KMS-11 (cell line): ENCODE measurements at regions not wholly inside any gene's neighbourhood (a gene's known extent, or its start where the extent isn't known, plus 50 kb on each side); places are given as distances from the start of the nearest gene placed in this dataset.

Source experiments
- H2AFZ ChIP-seq: fragments of 200-600 bp; sonication (generic); 2 replicates; pipeline ENCODE4 v1.6.1; 2016; ENCODE audit warnings: antibody characterized with exemption, mixed run types, low read depth
- H3K27ac ChIP-seq: fragments of 200-600 bp; sonication (generic); 2 replicates; pipeline ENCODE4 v1.6.1; 2016; ENCODE audit warnings: mild to moderate bottlenecking, mixed run types
- H3K27me3 ChIP-seq: fragments of 200-600 bp; sonication (generic); 2 replicates; pipeline ENCODE4 v1.6.1; 2017; ENCODE audit warnings: mild to moderate bottlenecking, low read depth, mixed run types, moderate library complexity; ENCODE audit not compliant: insufficient read depth
- H3K36me3 ChIP-seq: fragments of 200-600 bp; sonication (generic); 2 replicates; pipeline ENCODE4 v1.6.1; 2017; ENCODE audit warnings: mild to moderate bottlenecking, mixed run types; ENCODE audit not compliant: insufficient read depth
- H3K4me1 ChIP-seq: fragments of 200-600 bp; sonication (generic); 2 replicates; pipeline ENCODE4 v1.6.1; 2016; ENCODE audit warnings: mild to moderate bottlenecking, low read depth, mixed run types; ENCODE audit not compliant: poor library complexity, severe bottlenecking
- H3K4me2 ChIP-seq: fragments of 200-600 bp; sonication (generic); 2 replicates; pipeline ENCODE4 v1.7.0; 2016; ENCODE audit warnings: mild to moderate bottlenecking, mixed run types
- H3K4me3 ChIP-seq: fragments of 200-600 bp; sonication (generic); IDR thresholded peaks from 2 replicates; pipeline ENCODE4 v1.6.1; 2017; ENCODE audit warnings: low read depth, low read length, mixed read lengths; ENCODE audit not compliant: insufficient read depth
- H3K79me2 ChIP-seq: fragments of 200-600 bp; sonication (generic); 2 replicates; pipeline ENCODE4 v1.6.1; 2016; ENCODE audit warnings: low read depth, mixed run types; ENCODE audit not compliant: insufficient read depth
- H3K9ac ChIP-seq: fragments of 200-600 bp; sonication (generic); 2 replicates; pipeline ENCODE4 v1.6.1; 2016; ENCODE audit warnings: mild to moderate bottlenecking, mixed run types
- H4K20me1 ChIP-seq: fragments of 200-600 bp; sonication (generic); 2 replicates; pipeline ENCODE4 v1.6.1; 2016; ENCODE audit warnings: mild to moderate bottlenecking, mixed run types; ENCODE audit not compliant: insufficient read depth
- CTCF ChIP-seq: fragments of 200-600 bp; sonication (generic); conservative IDR thresholded peaks from 2 replicates; pipeline ENCODE4 v1.6.1; 2017; ENCODE audit warnings: low read depth, mild to moderate bottlenecking, antibody characterized with exemption, low read length, moderate library complexity, mixed read lengths

DNA sequence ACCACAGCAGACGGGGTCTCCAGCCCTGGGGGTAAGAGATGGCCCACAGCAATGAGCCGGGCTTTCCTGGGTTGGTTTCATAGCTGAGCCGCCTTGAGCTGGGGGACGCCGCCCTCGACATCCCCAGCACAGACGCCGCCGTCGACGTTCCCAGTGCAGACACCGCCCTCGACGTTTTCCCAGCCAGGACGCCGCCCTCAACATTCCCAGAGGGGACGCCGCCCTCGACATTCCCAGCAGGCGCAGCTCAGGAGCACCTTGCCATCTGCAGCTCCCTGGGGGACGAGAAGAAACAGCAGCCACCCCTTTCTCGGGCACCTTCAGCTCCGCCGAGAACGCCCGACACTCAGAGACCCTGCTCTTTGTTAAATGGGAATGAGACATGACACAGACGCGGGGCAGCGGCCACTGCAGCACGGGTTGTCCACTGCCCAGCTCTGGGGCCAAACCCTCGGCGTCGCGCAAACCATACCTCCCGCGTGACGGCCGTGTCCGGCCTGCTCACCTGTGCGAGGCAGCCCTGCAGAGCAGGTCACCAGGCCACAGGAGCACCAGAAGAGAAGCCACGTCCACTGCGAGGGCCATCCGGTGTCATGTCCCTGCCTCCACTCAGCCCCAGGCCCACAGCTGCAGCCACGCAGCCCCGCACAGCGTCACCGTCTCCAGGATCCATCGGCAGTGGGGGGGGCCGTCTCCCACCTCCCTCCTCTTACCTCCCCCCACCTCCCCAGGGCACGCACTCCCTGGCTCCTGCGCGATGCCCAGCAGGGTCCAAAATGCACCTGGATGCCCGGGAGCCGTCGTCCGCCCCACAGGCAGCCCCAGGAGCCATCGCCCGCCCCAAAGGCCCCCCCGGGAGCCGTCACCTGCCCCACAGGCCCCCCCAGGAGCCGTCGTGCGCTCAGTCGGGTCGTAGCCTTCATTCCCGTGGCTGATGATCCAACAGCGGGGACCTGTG, 77.4 kb upstream of the GALNT9 start:
- H3K27ac ChIP-seq, result no peak overlapping the region

DNA sequence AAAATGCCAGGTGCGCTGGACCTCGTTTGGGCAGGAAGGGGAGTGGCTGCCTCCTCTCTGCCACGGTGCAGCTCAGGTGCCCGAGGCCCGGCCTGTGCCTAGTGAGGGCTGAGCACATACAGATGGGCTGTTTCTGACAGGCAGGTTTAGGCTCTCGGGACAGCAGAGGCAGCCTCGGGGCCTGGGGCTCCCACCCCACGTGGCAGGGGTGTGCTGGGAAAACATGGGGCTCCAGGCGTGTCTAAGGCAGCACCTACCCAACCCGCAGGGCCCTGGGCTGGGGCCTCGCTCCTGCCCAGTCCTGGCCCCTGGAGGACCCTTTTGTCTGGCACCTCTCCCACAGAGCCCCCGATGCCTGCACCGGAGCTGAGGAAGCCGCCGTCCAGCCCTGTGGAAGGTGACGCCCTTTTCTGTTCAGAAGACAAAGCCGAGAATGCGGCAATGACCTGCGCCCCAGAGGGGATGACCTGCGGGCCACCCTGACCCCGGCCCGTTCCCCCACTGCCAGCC, 76.4 kb upstream of the GALNT9 start:
- no peaks in the 10 kb centered on the region for H3K4me1 ChIP-seq
- H3K4me3 ChIP-seq, result no peak overlapping the region
- no peaks in the 10 kb centered on the region for H3K79me2 ChIP-seq
- H3K36me3 ChIP-seq, result no peaks in the 10 kb centered on the region
- peaks cover 11% of the 10 kb centered on the region; the same call in 1 of the 2 replicates for H3K27me3 ChIP-seq
- H4K20me1 ChIP-seq, result no peaks in the 10 kb centered on the region
- no peak for TF ChIP-seq CTCF
- H3K4me2 ChIP-seq, result no peak overlapping the region
- H3K9ac ChIP-seq, result no peak overlapping the region
- no peak overlapping the region for H2AFZ ChIP-seq
- H3K27ac ChIP-seq, result no peak overlapping the region

More for the DNA sequence above, 77.4 kb upstream of the GALNT9 start:
- Histone ChIP-seq H3K36me3 (no peaks in the 10 kb centered on the region), H3K79me2 (no peaks in the 10 kb centered on the region), H3K27me3 (peaks cover 11% of the 10 kb centered on the region; the same call in 1 of the 2 replicates), H3K4me1 (no peaks in the 10 kb centered on the region), H3K9ac (no peak overlapping the region), H3K4me2 (no peak overlapping the region), H4K20me1 (no peaks in the 10 kb centered on the region), H2AFZ (no peak overlapping the region), H3K4me3 (no peak overlapping the region)
- TF ChIP-seq CTCF, result no peak

DNA sequence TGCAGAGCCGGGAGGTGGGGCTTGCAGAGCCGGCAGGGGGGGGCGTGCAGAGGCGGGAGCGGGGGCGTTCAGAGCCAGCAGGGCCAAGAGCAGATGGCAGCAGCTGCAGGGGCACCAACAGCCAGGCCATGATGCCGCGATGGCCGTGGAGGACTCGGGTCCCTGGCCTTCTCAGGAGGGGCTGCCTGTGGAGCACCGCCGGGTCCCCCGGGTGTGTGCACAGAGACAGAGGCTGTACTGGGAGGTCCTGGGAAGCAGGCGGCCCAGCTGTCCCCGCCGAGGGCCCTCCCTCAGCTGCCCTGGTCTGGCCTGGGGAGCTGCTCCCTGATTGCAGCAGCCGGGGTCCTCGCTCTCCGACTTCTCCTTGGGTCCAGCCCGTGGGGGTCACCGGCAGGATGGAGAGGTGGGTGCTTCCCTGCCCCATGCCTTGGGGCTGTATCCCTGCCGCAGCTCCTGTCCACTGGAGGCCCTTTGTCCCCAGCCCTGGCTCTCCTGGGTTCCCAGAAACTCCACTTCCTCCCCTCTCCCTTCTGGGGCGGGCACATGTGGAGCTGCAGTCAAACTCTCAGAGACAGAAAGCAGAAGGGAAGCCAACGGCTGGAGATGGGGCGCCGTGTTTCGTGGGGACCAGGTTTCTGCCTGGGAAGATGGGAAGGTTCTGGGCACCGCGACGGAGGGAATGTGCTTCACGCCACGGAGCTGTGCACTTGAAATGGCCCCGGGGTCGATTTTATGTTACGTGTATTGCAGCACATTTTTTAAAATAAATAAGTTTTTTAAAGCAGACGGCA, 75.8 kb upstream of the GALNT9 start:
- Histone ChIP-seq H3K79me2 (no peaks in the 10 kb centered on the region), H3K36me3 (no peaks in the 10 kb centered on the region), H3K27me3 (peaks cover 11% of the 10 kb centered on the region; the same call in 1 of the 2 replicates), H3K27ac (no peak overlapping the region), H3K4me1 (no peaks in the 10 kb centered on the region), H3K4me2 (no peak overlapping the region), H2AFZ (no peak overlapping the region), H3K4me3 (no peak overlapping the region), H4K20me1 (no peaks in the 10 kb centered on the region), H3K9ac (no peak overlapping the region)
- TF ChIP-seq CTCF, result no peak

DNA sequence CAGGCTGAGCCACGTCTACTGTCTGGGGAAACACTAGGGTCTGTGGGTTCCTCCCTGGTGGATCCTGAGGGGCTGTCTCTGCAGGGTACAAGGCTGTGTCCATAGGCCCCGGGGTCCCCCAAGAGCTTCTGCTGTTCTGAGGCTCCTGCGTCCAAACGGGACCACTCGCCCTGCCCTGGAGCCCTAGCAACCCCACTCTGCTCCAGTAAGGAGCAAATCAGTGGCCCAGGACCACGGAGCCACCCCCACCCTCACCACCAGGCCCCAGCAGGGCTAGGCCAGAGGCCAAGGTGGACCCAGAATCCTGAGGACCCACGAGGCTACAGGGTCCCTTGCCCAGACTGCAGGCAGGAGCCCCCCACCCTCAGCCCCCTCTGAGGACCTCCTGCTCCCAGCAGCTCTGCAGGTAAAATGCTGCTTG, 75.1 kb upstream of the GALNT9 start:
- TF ChIP-seq CTCF, result no peak
- no peaks in the 10 kb centered on the region for H3K36me3 ChIP-seq
- no peak overlapping the region for H3K4me3 ChIP-seq
- peaks cover 11% of the 10 kb centered on the region; the same call in 1 of the 2 replicates for H3K27me3 ChIP-seq
- H3K79me2 ChIP-seq, result no peaks in the 10 kb centered on the region
- no peak overlapping the region for H3K4me2 ChIP-seq
- no peaks in the 10 kb centered on the region for H4K20me1 ChIP-seq
- H3K4me1 ChIP-seq, result no peaks in the 10 kb centered on the region
- no peak overlapping the region for H2AFZ ChIP-seq
- H3K9ac ChIP-seq, result no peak overlapping the region
- H3K27ac ChIP-seq, result no peak overlapping the region
